GM21390 (cell line): ENCODE measurements at regions not wholly inside any gene's neighbourhood (a gene's known extent, or its start where the extent isn't known, plus 50 kb on each side); places are given as distances from the start of the nearest gene placed in this dataset.

ENCODE experiments used
- ATAC-seq: cut with Tn5 transposase; IDR thresholded peaks from one replicate; pipeline ENCODE4 v1.9.1; 2021; ENCODE audit not compliant: unreplicated experiment

DNA sequence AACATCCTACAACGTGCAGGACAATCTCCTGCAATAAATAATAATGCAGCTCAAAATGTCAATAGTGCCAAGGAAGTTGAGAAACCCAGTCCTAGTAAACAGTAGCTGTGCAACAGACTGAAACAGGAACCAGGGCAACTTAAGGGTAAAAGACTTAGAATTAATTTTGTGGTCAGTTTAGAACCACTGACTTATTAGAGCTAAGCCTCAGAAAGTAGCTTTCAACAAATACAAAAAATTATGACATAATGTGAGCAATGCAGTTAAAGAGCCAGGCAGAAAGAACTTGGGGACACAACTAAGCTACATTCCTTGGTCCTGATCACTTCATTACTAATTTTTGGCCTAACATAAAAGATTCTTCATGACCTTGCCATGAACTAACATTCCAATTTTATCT is 195.4 kb downstream of the MACC1 start:
- ATAC-seq = peak; percentile 93

DNA sequence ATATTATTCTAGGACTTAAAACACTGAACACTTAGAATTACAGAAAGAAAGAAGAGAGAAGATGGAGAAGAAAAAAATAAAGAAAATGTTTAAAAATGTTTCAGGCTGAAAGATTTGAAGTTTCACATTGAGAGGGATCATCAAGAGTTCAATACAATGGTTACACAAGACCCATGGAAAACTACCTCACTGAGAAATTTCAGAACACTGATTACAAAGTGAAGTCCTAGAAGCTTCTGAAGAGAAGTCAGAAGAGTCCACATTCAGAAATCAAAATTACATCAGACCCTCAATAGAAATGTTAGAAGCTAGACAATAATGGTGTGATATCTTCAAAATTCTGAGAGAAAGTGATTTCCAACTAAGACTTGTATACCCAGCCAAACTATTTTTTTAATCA is 196.1 kb downstream of the MACC1 start:
- no peak for ATAC-seq

DNA sequence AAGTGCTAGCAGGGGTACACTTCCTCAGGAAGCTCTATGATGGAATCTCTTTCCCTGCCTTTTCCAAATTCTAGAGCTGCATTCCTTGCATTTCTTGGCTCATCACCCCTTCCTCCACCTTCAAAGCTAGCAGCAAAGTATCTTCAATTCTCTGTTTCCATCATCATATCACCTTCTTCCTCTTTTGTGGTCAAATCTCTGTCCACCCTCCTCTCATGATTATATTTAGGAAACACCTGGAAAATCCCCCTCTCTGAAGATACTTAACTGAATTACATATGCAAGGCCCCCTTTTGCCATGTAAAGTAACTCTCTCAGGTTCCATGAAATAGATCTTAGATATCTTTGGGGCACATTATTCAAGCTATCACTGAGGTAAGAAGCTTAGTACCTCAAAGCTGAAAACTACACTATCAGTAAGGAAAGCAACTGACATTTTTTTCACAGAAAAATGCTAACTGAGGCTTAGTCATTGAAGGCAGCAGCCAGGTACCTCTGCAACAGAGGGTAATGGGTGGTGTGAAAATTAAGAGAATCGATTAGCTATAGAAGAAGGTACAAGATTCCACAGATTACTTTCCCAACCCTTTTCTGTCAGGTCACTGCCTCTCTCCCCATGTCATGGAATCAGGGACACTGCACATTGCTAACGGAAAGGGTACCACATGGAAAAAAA is 197.3 kb downstream of the MACC1 start:
- ATAC-seq = peak; percentile 56

DNA sequence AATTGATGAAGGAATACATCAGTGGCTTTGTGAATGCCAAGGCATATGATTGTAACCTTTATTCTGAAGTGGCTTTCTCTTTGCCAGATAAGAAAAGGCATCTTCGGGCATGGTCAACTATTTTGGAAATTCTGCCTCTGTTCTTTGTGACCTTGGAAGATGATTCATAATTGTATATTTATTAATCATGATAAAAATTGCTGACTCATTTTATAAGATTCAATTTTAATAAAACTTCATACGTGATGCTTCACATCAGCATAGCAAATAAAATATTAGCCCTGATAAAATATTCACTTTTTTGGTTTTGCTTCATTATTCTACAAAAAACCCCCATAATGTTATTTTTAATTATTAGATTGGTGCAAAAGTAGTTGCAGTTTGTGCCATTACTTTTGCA is 200.5 kb downstream of the MACC1 start:
- no peak for ATAC-seq

DNA sequence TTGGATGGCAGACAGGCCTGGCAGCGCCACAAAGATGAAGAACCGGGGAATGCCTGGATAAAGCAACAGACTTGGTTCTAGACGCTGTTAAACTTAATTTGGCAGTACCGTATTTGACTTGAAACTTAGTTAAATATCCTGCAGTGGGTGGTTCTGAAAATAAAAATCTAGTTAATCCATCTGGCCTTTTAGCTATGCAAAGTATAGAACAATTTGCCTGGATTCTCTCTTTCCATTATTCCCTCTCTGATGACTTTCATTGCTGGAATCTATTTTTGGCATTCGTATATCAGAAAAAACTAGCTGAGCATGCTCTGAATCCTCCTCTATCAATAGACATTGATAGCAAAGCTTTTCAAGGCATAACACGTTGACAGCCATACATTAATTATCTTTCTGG is 203.6 kb downstream of the MACC1 start:
- ATAC-seq = no peak

DNA sequence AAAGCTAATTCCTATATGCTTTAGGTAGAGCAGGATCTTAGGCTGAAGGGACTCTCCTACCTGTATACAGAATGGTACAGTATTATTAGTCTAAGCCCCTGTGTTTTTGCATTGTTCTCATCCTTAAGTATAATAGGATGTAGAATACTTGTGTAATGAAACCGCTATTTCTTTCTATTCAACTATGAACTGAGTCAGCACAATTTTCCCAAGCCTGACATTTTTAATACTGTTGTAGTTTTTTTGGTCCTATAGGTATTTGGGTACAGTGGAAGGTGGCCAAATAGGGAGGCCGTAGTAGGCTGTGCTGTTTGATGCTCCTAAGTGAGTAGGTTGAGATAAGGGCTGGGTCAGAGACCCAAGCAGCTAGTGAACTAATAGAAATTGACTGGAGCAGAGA is 205.1 kb downstream of the MACC1 start:
- no peak for ATAC-seq

DNA sequence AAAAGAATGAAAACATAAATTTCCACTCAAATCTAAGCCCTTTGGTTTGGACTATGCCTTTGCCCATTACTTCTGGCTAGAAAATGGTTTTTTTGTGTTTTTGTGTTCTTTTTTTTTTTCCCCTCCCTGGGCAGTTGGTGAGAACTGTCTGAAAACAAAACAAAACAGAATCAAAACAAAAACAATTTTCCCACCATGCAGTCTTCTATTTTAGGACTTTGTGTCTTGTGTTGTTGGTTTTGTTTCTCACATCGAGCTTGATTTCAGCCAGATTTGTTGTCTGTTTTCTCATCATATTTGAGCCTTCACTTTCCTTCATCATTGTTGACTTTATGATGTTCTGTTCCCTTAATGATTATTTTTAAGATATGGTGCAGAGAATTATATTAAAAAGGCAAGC is 206.3 kb downstream of the MACC1 start:
- ATAC-seq = no peak

DNA sequence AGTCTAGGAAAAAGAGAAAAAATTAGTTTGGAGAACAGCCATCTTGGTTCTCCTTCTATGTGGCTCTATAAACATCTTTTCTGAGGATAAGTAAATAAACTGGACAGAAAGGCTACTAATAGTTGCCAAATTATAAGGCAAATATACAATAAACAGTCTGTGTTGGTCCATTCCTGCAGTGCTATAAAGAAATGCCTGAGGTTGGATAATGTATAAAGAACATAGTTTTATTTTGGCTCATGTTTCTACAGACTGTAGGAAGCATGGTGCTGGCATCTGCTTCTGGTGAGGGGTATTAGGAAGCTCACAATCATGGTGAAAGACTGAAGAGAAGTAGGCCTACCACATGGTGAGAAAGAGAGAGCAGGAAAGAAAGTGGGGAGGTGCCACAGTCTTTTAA is 209.7 kb downstream of the MACC1 start:
- ATAC-seq = no peak

DNA sequence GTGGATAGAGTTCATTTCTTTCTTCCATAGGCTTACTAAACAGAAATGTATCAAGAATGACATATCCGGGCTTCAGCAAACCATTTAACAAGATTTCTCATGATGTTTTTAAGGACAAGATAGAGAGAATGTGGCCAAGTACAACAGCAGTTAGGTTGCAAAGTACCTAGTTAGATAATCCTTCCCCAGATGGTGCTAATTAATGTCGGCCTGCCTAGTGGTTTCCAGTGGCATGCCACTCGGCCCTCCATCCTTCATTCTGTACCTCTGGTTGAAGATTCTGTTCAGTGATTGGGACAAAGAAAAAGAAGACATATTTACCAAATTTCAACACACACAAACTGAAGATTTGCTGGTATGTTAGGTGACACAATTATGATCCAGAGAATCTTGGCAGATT is 212.1 kb downstream of the MACC1 start:
- ATAC-seq = no peak

DNA sequence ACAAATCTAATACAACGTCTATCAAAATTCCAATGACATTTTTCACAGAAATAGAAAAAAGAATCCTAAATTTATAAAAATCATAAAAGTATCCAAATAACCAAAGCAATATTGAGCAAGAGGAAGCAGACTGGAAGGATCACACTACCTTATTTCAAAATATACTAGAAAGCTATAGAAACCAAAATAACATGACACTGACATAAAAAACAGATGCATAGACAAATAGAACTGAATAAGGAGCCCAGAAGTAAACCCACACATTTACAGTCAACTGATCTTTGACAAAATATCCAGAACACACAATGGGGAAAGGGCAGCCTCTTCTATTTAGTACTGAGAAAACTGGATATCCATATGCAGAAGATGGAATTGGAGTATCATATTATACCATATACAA is 217.5 kb downstream of the MACC1 start:
- ATAC-seq = no peak

DNA sequence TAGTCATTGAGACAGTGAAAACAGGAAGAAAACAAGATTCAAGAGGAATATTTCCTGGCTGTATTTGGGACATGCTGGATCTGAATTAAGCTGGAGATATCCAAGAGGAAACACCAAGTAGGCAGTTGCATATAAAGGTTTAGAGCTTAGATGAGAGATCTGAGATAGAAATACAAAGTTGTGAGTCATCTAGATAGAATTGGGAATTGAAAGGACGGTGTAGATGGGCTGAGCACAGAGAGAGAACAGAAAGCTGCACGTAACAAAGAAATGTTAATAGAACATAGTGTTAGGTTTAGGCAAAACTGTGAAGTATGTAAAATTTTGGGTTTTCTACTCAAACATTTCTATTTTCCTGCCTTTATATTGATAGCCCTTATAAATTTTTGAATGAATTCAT is 218.5 kb upstream of the TMEM196 start:
- ATAC-seq = no peak

DNA sequence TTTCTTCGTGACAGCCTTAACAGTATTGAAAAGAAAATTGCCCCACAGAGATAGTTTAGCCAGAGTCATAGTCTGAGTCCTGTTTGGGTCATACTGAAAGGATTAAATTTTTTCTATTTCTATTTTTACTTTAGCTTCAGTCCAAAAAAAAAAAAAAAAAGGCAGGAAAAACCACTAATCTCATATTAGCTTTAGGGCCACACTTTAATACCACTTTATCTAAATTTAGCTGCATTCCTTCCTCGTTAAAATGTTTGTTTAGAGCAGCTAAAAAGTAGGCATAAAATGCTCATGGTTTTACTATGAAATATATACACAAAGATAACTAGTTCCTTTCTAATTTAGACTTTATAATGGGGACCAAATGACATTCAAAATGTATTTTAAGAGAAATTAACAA is 216.5 kb upstream of the TMEM196 start:
- ATAC-seq = no peak

DNA sequence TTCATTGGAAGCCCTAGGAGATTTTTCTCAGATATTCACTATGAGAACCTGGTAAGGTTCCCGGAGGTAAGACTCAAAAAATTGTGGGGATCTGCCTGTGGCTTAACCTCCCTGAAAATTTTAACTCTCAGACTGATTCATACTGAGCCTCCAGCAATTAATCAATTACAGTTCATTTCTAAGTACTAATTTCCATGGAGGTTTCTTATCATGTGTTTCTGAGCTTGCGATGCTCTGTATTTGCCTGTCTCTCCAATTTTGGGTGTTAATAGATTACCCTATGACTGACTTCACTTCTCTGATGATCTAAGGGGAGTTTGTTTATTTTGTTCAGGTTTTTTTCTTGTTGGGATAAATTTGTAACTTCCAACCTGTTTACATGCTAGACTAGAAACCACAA is 215.4 kb upstream of the TMEM196 start:
- no peak for ATAC-seq

DNA sequence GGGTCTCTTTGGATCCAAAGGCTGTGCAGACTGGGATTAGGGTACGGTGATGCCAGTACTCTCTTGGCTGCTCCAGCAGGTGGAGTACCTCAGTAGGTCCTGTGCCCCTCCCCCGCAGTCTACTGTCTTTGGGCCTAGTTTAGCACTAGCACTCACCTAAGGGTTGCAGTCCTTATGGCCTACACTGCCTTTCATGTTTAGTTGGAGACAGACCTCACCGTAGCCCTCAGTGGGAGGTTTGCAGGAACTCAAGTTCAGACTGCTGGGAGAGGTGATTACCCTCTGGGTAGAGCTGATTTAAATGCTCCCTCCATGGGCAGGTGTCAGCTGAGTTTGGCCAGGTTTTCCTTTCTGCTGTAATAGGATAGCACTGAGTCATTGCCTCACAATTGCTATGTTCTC is 210.8 kb upstream of the TMEM196 start:
- no peak for ATAC-seq

DNA sequence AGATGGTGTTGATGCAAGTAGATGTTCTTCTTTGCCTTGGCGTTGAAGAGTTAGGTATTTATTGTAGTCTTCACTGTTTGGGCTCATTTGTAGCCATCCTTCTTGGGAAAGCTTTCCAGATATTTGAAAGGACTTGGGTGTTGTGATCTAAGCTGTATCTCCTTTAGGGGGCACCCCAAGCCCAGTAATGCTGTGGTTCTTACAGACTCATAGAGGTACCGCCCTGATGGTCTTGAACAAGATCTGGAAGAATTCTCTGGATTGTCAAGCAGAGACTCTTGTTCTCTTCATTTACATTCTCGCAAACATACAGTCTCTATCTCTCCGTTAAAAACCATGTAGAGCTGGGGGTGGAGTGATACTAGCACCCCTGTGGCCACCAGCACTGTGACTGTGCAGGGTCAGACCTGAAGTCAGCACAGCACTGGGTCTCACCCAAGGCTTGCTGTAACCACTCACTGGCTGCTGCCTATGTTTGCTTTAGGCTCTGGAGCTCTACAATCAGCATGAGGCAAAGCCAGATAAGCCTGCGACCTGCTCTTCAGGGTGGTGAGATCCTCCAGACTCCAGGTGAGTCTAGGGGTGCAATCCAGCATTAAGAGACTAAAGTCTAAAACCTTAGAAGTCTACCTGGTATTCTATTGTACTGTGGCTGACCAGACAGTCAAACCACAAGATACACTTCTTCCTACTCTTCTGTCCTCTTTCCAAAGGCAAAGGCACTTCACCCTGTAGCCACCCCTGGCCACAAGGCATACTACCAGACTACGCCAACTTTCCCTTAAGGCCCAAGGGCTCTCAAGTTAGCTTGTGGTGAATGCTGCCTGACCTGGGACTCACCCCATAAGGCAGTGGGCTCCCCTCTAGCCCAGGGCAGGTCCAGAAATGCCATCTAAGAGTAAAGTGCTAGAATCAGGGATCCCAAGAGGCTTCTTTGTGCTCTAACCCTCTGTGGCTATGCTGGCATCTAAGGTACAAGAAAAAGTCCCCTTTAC is 209.7 kb upstream of the TMEM196 start:
- no peak for ATAC-seq

DNA sequence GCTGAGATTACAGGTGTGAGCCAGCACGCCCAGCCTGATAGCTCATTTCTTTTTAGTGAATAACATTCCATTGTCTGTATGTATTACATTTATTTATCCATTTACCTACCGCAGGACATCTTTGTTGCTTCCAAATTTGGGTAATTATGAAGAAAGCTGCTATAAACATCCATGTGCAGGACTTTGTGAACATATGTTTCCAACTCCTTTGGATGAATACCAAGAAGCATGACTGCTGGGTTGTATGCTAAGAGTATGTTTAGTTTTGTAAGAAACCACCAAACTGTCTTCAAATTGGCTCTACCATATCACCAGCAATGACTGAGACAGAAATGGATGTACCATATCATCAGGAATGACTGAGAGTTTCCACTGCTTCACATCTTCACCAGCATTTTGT is 200.2 kb upstream of the TMEM196 start:
- no peak for ATAC-seq

DNA sequence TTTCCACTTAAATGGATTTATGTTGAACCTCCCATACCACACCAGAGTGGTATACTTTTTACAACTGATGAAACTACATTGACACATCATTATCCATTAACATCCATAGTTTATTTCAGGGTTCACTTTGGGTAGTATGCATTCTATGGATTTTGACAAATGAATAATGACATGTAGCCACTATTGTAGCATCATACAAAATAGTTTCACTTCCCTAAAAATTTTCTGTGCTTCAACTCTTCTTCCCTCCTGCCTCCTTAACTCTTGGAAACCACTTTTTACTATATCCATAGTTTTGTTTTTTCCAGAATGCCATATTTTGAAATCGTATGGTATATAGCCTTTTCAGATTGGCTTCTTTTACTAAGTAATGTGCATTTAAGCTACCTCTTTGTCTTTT is 199.5 kb upstream of the TMEM196 start:
- no peak for ATAC-seq

DNA sequence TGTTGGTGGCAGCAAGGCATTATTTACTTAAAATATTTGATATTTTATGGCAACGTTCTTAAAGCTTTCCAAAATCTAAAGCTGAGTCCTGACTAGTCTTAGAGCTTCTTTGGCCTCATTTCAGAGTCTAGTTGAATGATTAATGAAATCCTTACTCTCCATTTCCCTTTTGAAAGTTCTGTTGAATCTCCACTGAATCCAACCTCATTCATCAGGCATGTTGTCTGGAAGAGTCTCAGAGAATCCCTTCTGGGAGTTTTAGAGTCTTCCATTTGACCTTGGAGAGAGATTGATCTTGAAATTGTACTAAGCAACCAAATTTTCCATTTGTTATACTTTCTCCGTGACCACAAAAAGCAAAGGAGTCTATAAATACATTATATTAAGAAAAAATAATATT is 198.5 kb upstream of the TMEM196 start:
- no peak for ATAC-seq

DNA sequence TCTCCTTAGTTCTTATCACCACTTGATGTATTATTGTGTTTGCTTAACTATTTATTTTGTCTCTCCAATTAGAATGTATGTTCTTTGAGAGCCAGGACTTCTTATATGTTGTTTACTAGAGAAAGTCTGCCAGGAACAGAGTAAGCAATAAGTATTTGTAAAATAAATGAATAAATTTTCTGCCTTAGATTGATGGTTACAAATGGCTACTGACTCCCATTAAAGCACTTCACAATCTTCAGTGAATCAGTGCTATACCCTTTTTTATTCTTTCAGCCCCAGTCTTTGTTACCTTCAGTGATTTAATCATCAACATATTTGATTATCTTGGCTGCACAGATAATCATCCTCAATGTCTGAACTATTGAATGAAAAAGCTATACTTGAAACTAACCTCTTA is 197.1 kb upstream of the TMEM196 start:
- ATAC-seq = no peak

DNA sequence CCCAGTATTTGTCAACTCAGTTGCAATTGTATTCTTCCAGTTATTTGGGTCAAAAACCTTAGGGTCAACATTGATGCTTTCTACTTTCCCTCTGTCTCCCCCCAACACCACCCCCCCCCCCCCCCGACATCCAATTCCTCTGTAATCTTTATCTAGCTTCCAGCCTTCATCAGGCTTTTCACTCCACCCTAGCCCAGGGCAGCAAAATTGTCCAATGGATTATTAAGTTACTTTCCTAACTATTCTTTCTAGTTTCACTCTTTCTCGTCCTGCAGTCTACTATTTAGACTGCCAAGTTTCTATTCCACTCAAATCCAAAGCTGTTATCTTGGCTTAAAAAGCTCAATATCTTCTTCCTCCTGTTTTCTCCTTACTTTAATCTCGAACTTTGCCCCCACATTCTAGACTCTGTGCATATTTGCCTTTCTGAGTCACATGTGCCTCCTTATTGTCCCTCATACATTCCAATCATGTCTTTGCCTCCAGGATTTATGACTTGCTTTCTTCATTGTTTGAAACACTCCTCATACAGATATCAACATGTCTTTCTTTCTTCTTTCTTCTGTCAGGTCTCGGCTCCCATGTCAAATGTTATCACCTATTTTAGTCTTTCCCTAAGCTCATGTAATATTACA is 196.6 kb upstream of the TMEM196 start:
- ATAC-seq = no peak

DNA sequence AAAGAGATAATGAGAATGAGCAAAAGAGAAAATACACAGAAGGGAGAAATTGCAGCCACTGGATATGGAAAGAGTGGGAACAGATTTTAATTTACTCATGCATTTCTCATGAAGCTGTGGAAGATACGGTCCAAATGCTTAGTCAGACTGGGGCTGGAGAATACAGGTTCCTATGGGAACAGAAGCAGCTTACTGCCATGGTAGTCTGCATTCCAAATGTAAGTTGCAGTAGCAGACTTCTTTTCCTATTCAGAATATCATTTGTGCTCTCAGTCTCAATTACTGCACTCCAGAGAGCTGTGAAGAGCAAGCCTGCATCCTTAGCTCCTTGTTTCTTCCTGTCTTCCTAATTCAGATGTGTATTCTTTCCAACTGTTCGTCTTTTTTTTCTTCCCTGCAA is 190.8 kb upstream of the TMEM196 start:
- no peak for ATAC-seq

DNA sequence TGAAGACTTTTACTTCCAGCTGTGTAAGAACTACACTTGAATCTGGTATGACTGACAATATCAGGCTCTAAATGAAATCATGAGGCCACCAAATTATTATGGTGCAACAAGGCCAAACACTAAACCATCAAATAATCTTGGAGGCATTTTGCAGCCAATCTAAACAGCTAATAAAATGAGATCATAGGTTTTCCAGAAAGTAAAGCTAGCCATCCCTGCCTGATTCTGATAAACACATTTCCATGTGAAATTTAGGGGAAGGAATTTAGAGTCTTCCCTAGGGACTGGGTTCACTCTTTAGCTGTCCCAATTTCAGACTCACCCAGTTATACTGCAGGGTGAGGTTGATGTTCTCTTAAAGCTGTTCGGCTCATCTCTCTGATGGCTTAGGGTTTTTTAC is 190.3 kb upstream of the TMEM196 start:
- ATAC-seq = no peak
